SH-SY5Y (cell line): ENCODE measurements at regions not wholly inside any gene's neighbourhood (a gene's known extent, or its start where the extent isn't known, plus 50 kb on each side); places are given as distances from the start of the nearest gene placed in this dataset.

Source experiments
- GATA2 ChIP-seq: IDR thresholded peaks from 2 replicates; pipeline ENCODE4 v1.6.1; 2011; ENCODE audit warnings: mild to moderate bottlenecking, low read depth, low read length
- GATA3 ChIP-seq: IDR thresholded peaks from 2 replicates; pipeline ENCODE4 v1.6.1; 2011; ENCODE audit warnings: low read depth, mild to moderate bottlenecking, low read length, moderate library complexity

- no peak for TF ChIP-seq GATA3
- TF ChIP-seq GATA2 = no peak
Measured at GRCh38 chr15:29921130-29921601, 98.9 kb upstream of the TJP1 start.
